SU-DHL-6 (cell line): ENCODE measurements at regions not wholly inside any gene's neighbourhood (a gene's known extent, or its start where the extent isn't known, plus 50 kb on each side); places are given as distances from the start of the nearest gene placed in this dataset.

Experiments
- CTCF ChIP-seq: fragments of 200-600 bp; sonication (generic); IDR thresholded peaks from one replicate; pipeline ENCODE4 v1.5.1; 2017; ENCODE audit warnings: antibody characterized with exemption, mild to moderate bottlenecking, low read length, moderate library complexity; ENCODE audit not compliant: insufficient read depth, poor library complexity, severe bottlenecking
- EZH2phosphoT487 ChIP-seq: fragments of 200-600 bp; sonication (generic), shearing (Covaris generic); conservative IDR thresholded peaks from 2 replicates; pipeline ENCODE4 v1.6.1; 2018; ENCODE audit warnings: mild to moderate bottlenecking, antibody characterized with exemption, low read length, moderate library complexity, mixed read lengths

GRCh38 chr3:166569589-166569988 is 732.4 kb upstream of the BCHE start:
- TF ChIP-seq CTCF (no peak), EZH2phosphoT487 (no peak)
